IPS DF 4.7 (cell line): ENCODE measurements at regions not wholly inside any gene's neighbourhood (a gene's known extent, or its start where the extent isn't known, plus 50 kb on each side); places are given as distances from the start of the nearest gene placed in this dataset.
"Not testable (repeated sequence)": the region's sequence is repeated elsewhere in the genome, so short reads cannot be mapped to it uniquely, and the experiment has no call there.

Experiments
- DNase-seq: peaks from one replicate; pipeline ENCODE4 v3.0.0-alpha.2; 2013; ENCODE audit warnings: low spot score; ENCODE audit errors: extremely low read depth

DNA sequence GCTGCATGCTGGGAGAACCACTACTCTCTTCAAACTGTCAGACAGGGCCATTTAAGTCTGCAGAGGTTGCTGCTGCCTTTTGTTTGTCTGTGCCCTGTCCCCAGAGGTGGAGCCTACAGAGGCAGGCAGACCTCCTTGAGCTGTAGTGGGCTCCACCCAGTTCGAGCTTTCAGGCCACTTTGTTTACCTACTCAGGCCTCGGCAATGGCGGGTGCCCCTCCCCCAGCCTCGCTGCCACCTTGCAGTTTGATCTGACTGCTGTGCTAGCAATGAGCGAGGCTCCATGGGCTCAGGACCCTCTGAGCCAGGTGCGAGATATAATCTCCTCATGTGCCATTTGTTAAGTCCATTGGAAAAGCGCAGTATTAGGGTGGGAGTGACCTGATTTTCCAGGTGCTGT is 487.8 kb downstream of the PLK2 start:
- not testable (repeated sequence) for DNase-seq

DNA sequence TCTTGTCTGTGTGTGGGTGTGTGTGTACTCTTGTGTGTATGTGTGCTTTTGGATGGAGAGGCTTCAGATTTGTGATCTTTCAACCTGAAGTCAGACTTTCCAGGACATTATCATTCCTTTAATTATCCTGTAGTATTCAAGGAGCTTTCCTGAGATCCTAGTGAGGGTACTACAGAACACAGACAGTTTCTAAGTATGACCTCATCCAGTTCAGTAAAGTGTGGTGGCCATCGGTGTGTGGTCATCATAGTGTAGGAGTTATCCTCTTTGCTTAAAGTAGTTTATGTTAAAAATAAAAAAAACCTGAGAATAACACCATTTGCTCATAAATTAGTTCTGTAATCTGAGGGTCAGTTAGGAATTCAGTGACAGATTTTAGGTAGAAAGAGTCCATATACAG is 478.0 kb upstream of the ACTBL2 start:
- no peak for DNase-seq

DNA sequence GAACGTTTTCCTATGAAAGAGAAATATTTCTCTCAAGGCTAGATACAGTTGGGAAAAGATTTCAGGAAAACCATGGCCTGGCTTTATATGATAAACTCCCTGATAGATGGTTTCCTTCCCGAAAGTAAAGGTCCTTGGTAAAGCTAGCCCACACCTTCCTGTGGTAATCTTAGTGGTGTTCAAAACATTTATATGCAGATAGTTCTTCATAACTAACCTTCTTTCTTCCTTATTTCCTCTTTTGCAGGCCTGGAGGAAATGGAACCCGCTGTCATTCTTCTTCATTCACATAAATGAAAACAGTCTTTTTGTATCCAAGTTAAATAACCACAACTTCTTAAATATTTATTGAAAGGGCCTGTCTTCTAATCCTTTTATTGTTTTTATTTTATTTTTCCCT is 474.0 kb upstream of the ACTBL2 start:
- DNase-seq, result no peak

DNA sequence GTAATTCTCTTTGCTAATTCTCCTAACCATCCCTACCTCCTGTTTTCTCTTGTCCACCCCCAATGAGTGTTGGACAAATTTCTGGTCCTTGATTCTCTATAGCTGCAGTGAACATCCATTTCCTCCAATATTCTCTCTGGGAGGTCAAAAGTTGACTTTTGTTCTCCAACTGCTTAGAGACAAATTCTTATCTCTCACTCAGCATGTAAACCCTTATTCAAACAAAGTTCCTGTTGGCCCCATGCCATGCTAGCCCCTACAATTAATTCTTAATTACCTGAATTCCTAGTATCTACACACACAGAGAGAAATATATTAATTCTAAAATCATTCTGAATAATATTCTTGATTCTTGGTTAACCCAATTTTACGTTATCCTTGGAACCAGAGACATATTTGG is 472.9 kb upstream of the ACTBL2 start:
- DNase-seq, result no peak

DNA sequence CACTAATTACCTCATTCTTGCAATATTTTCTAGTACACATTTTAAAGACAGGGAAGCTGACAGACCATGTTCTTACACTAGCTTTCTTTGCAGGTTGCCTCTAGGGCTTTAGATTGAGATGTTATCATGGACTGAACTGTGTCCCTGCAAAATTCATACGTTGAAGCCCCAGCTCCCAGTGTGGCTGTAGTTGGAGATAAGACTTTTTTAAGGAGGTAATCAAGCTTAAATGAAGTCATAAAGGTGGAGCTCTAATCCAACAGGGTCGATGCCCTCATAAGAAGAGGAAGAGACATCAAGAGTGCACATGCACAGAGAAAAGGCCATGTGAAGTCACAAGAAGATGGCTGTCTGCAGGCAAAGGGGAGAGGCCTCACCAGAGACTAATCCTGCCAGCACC is 471.2 kb upstream of the ACTBL2 start:
- DNase-seq, result no peak

DNA sequence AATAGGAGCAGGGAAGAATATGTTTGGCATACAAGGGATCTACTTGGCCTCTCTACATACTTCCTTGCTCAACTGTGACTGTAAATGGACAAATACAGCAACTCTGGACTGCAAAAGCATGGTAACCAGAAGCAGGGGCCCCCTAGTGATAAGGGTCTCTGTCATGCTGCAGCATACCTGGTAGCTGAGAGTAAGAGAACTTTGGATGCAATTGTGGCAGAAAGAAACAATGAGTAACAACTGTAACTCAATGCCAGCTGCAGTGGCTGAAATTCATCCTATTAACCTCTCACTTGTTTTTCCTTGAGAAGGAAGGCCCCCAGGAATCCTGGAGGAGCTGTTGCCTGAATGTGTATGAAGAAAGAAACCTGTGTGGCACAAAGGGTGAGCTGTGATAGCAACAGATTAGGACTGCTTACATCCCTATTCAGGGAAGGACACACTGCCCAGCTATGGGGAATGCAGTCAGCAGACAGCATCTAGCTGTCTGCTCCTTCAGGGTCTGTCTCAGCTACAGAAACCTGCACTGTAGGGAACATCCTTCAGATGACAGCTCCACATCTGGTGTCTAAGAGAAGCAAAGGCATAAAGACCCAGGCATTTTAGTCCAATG is 468.1 kb upstream of the ACTBL2 start:
- no peak for DNase-seq

DNA sequence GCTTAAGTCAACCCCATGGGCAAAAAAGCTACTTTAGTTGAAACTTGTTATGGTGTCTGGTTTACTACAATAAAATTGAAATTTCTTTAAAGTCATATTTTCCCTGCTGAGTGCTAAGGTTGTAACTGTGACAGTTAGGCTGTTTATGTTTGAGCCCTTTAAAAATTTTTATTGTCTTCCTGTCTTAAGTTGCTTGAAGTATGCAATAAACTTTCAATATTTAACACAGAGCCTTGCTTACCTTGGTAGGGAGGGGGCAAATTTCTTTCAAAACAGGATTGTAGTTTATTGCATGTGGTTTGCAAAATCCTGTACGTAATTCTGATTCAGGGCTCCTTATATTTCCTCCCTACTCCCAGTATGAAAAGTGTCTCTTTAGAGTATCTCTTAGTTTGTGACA is 465.5 kb upstream of the ACTBL2 start:
- no peak for DNase-seq

DNA sequence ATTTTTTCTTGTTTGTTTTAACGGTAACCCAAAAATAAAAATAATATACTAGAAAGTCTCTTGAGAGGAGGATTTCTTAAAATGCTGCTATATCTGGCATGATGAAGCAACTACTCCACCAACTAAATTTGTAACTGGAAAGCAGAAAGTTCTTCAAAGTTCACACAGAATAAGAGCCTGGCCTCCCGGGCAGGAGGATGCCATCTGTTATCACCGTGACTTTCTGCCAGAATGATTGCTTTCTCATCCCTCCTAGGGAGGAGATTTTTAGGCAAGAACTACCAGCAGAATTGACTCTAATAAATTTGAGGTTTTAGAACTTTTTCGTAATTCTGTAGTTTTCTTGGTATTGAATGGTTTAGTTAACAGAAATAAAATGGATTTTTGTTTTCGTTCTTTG is 464.6 kb upstream of the ACTBL2 start:
- DNase-seq, result no peak

DNA sequence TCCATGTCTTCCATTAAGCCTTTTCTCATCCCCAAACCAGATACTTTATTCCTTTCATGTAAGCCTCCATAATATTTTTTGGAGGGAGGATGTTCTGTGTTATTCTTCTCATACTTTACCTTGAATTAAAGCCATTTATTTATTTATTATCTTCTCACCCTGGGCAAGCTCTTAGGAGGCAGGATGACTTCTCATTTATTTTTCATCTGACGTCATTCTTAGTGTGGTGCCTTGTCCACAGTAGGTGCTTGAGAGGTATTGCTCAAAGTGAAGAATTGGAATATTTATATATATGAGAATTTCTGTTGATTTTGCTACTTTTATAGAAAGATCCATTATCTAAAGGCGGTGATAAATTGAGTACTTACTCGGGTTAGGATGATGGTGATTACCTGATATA is 458.3 kb upstream of the ACTBL2 start:
- DNase-seq, result no peak

DNA sequence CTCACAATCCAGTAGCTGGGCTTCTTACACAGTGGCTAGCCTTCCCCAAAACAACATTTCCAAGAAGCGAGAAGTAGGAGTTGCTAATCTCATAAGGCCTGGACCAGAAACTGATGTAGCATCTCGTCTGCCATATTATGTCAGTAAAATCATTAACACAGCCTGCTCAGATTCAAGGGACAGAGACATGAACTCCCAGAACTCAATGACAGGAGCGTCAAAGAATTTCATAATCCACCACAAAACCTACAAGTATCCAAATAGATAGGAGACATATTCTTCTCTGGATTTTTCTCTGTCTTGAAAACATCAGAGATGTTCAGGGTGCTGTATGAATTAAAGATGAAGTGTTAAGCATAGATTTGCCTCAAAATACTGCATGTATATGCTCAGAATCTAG is 457.6 kb upstream of the ACTBL2 start:
- DNase-seq, result no peak

DNA sequence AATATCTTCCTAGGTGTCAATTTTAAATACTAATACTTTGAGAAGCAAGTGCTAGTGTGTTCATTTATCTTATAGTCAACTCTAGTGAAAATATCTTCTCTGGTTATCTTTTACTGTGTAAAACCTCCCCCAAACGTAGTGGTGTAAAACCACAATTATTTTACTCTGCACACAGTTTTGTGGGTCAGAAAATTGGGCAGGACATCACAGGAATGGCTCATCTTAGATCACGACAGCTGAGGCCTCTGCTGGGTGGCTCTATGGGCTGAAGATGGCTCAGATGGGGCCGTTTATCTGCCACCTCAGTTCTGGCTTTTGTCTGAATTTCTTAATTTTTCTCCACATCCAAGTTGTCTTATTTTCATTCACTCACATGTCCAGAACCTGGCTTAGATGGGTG is 457.2 kb upstream of the ACTBL2 start:
- DNase-seq, result no peak

DNA sequence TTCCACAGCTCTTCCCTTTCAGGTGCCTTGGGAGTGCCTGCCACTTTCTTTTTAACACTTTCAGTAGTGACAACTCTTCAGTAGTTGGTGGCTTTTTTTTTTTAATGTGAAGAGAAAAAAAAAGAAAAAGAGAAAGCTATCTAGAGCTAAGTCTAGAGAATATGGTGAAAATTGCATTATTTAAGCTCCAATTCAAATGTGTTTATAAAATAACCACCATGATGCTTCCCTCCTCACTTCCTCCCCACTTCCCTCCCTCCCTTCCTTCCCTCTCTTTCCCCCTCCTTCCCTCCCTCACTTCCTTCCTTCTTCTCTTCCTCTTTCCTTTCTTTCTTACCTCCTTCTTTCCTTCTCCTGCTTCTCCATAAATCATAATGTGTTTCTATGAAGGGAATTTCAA is 456.7 kb upstream of the ACTBL2 start:
- no peak for DNase-seq

DNA sequence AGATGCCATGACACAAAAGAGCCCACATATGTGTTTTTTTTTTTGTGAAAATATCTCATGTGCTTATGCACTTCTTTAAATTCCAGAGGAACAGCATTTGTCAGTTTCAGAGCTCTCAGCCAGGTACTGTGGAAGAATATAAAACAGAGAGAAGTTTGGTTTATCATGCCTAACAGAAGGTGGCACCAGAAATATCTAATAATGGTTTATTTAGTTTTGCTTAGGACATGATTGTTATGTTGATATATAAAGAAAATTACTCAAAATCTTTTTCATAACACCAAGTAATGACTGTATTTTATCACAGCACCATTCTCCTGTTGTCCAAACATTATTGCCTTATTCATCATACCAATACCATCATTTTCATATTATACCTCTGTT is 455.6 kb upstream of the ACTBL2 start:
- DNase-seq, result no peak

DNA sequence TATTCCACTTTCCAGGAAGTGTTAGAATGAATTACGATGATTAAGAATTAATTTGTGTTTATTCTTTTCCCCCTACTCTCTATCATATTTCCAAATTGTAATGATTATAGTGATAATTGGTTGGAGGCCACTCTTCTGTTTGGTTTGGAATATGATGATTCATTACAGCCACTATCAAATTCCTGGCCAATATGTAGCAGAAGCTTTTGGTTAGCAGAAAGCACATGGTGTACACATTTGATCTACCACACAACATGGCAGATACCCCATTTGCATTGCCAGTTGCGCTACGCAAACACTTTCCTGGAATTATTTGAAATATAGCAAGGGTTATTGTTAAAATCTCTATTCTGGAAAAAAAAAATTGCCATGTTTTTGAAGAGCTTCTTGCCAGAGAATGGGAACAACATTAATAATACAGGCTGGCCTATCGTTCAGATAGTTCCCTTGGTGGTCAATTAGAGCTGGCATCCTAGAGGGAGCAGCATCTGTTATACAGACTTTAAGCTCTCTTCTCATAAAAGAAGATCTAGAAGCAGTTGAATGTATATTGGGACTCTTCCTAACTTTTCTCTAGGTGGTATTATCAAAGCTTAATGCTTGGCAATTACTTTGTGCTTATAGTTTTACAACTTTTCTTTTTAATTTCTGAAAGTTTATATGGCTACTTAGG is 455.0 kb upstream of the ACTBL2 start:
- no peak for DNase-seq

DNA sequence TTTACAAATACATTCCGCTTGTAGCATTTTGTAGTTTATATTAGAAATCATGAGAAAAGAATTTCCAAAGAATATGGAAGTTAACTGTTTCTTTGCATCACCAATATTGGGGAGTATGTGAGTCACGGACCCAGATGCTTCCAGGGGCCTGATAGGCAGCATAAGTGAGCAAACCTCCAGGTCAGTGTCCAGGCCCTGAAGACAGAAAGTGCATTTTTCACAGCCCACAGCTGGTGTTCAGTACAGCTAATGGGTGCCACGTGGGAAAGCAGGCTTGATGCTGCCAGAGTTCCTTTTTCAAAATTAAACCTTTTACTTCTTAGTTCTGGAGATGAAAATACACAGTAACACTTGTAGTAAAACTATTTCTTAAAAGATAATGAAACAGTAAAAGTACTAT is 454.4 kb upstream of the ACTBL2 start:
- DNase-seq, result no peak

DNA sequence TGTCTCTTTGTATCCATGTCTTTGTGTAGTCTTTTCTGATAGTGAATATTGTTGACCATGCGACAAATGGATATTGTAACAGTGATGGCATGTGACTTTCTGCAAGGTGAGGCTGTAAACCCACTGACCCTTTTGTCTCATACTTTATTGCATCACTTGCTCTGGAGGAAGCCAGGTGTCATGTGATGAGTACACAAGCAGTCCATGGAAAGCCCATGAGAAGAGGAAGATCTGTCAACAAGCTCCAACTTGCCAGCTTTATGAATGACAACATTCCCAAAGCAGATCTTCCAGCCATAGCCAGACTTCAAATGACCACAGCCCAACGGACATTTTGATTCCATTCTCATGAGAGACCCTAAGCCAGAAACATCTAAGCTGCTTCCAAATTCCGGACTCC is 450.1 kb upstream of the ACTBL2 start:
- DNase-seq, result no peak

DNA sequence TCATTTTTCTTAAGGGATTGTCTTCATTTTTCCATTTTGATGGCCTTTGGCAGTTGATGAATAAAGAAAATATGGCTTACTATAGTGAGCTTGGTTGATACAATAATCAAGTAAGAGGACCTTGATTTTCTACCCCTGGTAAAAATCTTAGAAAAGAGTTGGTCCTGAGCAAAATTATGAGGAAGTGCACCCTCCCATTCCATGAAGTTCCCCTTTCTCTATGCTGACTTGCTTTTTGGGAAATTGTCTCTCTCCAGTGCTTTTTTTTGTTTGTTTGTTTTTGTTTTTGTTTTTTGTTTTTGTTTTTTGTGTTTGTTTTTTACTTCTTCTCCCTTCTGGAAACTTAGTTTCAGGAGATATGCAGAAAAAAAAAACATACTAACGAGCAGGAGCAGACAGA is 449.2 kb upstream of the ACTBL2 start:
- DNase-seq, result no peak

DNA sequence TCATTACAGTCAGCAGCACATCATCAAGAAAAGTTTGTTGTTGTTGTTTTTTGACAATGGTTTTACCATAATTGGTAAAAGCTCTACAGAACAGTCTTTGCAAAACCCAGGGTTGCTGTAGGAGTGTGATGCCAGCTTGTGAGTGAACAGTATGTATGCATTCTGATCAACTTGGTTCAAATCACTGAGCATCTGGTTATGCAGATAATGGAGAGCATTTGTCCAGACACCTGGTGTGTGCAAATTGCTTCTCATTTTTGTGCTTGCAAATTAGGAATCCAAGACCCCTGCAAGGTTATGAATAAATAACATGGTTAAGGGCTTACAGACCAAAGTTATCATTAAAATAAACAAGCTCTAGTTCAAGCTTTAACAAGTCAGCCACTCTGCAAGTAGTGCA is 448.7 kb upstream of the ACTBL2 start:
- DNase-seq, result no peak

DNA sequence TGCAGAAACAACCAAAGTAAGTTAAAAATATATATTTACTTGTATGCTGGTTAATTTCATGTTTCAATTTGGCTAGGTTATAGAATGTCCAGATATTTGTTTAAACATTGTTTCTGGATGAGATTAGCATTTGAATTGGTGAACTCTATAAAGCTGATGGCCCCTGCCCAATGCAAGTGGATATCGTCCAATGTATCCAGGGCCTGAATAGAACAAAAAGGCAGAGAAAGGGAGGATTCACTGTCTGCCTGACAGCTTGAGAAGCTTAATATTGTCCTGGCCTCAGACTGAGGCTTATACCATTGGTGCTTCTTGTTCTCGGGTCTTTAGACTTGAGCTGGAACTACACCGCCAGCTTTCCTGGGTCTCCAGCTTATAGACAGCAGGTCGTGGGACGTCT is 446.7 kb upstream of the ACTBL2 start:
- no peak for DNase-seq

DNA sequence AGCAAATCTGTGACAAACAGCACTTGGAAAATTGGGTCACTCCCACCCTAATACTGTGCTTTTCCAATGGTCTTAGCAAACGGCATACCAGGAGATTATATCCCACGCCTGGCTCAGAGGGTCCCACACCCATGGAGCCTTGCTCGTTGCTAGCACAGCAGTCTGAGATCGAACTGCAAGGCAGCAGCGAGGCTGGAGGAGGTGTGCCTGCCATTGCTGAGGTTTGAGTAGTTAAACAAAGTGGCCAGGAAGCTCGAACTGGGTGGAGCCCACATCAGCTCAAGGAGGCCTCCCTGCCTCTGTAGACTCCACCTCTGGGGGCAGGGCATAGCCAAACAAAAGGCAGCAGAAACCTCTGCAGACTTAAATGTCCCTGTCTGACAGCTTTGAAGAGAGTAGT is 440.5 kb upstream of the ACTBL2 start:
- not testable (repeated sequence) for DNase-seq

DNA sequence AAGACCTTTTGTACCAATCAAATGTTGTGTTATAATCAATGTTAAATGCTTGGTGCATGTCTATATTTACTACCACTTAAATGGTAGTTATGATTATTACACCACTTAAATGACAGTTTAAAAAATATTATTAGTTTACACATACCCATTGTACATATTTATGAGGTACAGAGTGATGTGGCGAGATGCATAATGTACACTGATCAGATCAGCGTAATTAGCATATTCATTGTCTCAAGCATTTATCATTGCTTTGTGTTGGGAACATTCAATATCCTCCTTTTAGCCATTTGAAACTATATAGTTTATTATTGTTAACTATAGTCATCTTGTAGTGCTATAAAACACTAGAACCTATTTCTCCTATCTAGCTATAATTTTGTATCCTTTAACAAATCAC is 434.4 kb upstream of the ACTBL2 start:
- DNase-seq, result no peak

DNA sequence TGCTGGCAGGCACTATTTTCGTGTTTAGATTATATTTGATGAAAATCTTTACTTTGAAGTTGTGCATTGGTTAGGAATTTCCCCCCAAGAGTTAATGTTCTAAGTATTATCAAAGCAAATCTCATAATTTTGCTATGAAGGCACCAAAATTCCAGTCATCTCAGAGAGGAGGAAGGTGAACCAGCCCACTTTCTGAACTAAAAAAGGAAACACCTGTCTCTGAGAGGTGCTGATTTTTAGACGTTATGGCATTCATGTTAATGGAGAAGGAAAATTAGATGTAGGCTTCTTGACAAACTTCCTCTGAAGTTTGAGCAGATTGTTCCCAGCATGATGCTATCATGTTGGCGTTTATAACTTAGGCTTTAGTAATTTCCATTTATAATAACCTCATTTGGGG is 432.9 kb upstream of the ACTBL2 start:
- DNase-seq, result no peak

DNA sequence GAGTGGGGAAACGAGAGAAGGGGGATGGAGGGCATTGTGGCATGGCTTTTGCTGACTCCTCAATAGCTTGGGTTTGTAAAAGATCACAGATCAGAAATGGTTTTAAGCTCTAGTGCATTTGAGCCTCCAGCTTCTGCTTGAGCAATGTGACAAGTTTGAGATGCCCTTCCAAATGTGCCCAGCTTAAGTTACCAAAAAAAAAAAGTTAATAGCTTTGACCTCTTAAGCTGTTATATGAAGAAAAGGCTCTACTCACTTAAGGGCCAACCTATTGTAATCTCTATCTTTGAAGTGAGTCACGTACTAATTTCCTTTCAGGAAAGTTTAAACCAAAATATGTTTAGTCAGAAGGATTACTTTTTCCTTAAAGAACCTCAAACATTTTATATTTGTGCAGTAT is 428.8 kb upstream of the ACTBL2 start:
- no peak for DNase-seq

DNA sequence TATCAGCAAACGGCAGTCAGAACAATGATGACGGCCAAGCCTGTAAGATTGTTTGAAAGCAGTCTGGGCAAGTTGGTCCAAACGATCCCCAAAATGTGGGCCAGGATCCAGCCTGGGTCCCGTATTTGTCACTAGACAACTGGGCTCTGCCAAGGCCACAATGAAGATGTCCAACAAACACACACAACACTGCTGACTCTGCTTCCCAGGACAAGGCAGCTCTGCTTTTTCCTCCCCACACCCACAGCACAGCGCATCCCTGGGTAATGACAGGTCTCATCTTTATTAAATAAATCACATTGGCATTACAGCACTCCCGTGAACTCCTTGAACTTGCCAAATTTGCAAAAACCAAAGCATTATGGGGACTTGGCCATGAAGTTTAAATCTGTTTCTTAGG is 424.1 kb upstream of the ACTBL2 start:
- no peak for DNase-seq
